CD14-positive monocyte (primary cell): ENCODE measurements at regions not wholly inside any gene's neighbourhood (a gene's known extent, or its start where the extent isn't known, plus 50 kb on each side); places are given as distances from the start of the nearest gene placed in this dataset.

Source experiments
- DNase-seq, 3 donors: peaks; one replicate each; pipeline ENCODE4 v3.0.0-alpha.2; 2011 to 2022
- H2AFZ ChIP-seq: 2 replicates; pipeline ENCODE4 v1.6.0; 2012; ENCODE audit warnings: mild to moderate bottlenecking, low read depth, low read length, inconsistent platforms; ENCODE audit not compliant: insufficient read depth, poor library complexity, severe bottlenecking
- H3K27ac ChIP-seq, 2 donors: 1 replicate in 1 of 2; 2 replicates in 1 of 2; pipeline ENCODE4 v1.5.1; 2012 to 2013; ENCODE audit warnings: low read length in 2 of 2, control low read depth in 1 of 2, inconsistent platforms in 1 of 2, low read depth in 1 of 2, mild to moderate bottlenecking in 1 of 2
- H3K27me3 ChIP-seq, 2 donors: one replicate each; pipeline versions ENCODE4 v1.6.0 to v1.6.1; 2011 to 2013; ENCODE audit warnings: low read length in 2 of 2; ENCODE audit not compliant: control insufficient read depth in 2 of 2, insufficient read depth in 2 of 2
- H3K36me3 ChIP-seq, 2 donors: replicated peaks in 1 of 2; 1 replicate in 1 of 2; 2 replicates in 1 of 2; pipeline versions ENCODE4 v1.5.1 to v1.6.1; 2012 to 2013; ENCODE audit warnings: low read length in 2 of 2, control low read depth in 1 of 2, inconsistent platforms in 1 of 2, mild to moderate bottlenecking in 1 of 2; ENCODE audit not compliant: insufficient read depth in 2 of 2, control insufficient read depth in 1 of 2
- H3K4me1 ChIP-seq, 2 donors: 1 replicate in 1 of 2; 2 replicates in 1 of 2; pipeline versions ENCODE4 v1.5.1 to v1.6.1; 2012 to 2013; ENCODE audit warnings: low read length in 2 of 2, control low read depth in 1 of 2, inconsistent platforms in 1 of 2, mild to moderate bottlenecking in 1 of 2, moderate library complexity in 1 of 2; ENCODE audit not compliant: insufficient read depth in 2 of 2, control insufficient read depth in 1 of 2
- H3K4me2 ChIP-seq: replicated peaks from 2 replicates; pipeline ENCODE3; 2012; ENCODE audit warnings: low read length, moderate library complexity, mild to moderate bottlenecking; ENCODE audit not compliant: poor library complexity, severe bottlenecking; ENCODE audit errors: extremely low read depth
- H3K4me3 ChIP-seq, 3 experiments: fragments of 200-600 bp in 1 of 3; sonication (generic) in 1 of 3; replicated peaks in 1 of 3; 1 replicate in 2 of 3; 2 replicates in 1 of 3; pipeline ENCODE4 v1.5.1; 2011 to 2013; ENCODE audit warnings: low read length in 3 of 3, mild to moderate bottlenecking in 3 of 3, control low read depth in 2 of 3, low read depth in 2 of 3, inconsistent platforms in 1 of 3, moderate library complexity in 1 of 3
- H3K79me2 ChIP-seq: 2 replicates; pipeline ENCODE4 v1.6.0; 2012; ENCODE audit warnings: mild to moderate bottlenecking, control low read depth, inconsistent platforms, low read length, moderate library complexity; ENCODE audit not compliant: insufficient read depth
- H3K9ac ChIP-seq: 2 replicates; pipeline ENCODE4 v1.6.0; 2017; ENCODE audit warnings: low read length, mild to moderate bottlenecking; ENCODE audit not compliant: insufficient read depth, poor library complexity, severe bottlenecking
- H3K9me3 ChIP-seq, 2 donors: replicated peaks in 1 of 2; 1 replicate in 1 of 2; 2 replicates in 1 of 2; pipeline versions ENCODE4 v1.5.1 to v1.6.1; 2012 to 2013; ENCODE audit warnings: low read length in 2 of 2, control low read depth in 1 of 2; ENCODE audit not compliant: control insufficient read depth in 1 of 2, insufficient read depth in 1 of 2
- H4K20me1 ChIP-seq: 2 replicates; pipeline ENCODE4 v1.6.0; 2012; ENCODE audit warnings: mild to moderate bottlenecking, low read length, control low read depth, moderate library complexity; ENCODE audit not compliant: insufficient read depth
- H3K27ac Mint-ChIP-seq, 7 donors: one replicate each; pipeline ENCODE4 v1.8.0; 2020; ENCODE audit warnings: mild to moderate bottlenecking in 7 of 7, mixed read lengths in 7 of 7, moderate library complexity in 6 of 7, inconsistent platforms in 2 of 7
- H3K27me3 Mint-ChIP-seq, 3 donors: one replicate each; pipeline ENCODE4 v1.8.0; 2021 to 2022; ENCODE audit warnings: low read depth in 3 of 3, mild to moderate bottlenecking in 3 of 3, mixed read lengths in 3 of 3, moderate library complexity in 3 of 3, inconsistent platforms in 1 of 3
- H3K36me3 Mint-ChIP-seq, 2 donors: one replicate each; pipeline ENCODE4 v1.8.0; 2020; ENCODE audit warnings: mixed read lengths in 2 of 2, inconsistent platforms in 1 of 2, mild to moderate bottlenecking in 1 of 2
- H3K4me1 Mint-ChIP-seq: one replicate; pipeline ENCODE4 v1.8.0; 2020; ENCODE audit warnings: mild to moderate bottlenecking, mixed read lengths
- H3K4me3 Mint-ChIP-seq, 2 donors: one replicate each; pipeline ENCODE4 v1.8.0; 2020; ENCODE audit warnings: mild to moderate bottlenecking in 2 of 2, mixed read lengths in 2 of 2, moderate library complexity in 1 of 2
- H3K9me3 Mint-ChIP-seq, 7 donors: one replicate each; pipeline ENCODE4 v1.8.0; 2020 to 2022; ENCODE audit warnings: mixed read lengths in 7 of 7, mild to moderate bottlenecking in 6 of 7, moderate library complexity in 6 of 7, inconsistent platforms in 2 of 7
- WGBS: methylation state at CpG from one replicate; pipeline ENCODE4 v1.1.5; 2013; ENCODE audit warnings: missing lambda C conversion rate; ENCODE audit not compliant: insufficient coverage; 5-methylcytosine and 5-hydroxymethylcytosine counted together
- intact Hi-C, 2 donors: fragments of 100-400 bp; cut with micrococcal nuclease; formaldehyde crosslinking; loops; one replicate each; pipeline versions ENCODE4 v1.15.0 to v1.15.1; 2023
- TF ChIP-seq, protein P1 (sequence below): fragments of 200-600 bp; IDR thresholded peaks from one replicate; pipeline ENCODE4 v1.8.0; 2022; ENCODE audit warnings: antibody characterized with exemption, mild to moderate bottlenecking

DNA sequence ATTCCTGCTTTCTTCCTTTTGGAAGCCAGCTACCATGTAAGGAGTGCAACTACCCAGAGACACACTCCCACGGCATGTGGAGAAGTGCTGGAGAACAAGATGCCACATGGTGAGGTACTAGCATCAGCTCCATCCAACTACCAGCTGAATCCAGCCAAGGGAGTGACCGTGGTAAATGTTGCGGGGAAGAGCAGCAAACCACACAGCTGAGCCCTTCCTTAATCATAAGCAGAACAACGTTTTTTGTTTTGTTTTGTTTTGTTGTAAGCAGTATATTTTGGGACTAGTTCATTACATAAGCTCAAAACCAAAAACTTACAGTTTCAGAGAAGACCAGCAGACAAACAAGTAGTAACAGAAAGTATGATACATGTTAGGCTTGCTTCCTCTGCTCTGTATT is 212.6 kb upstream of the ATP10A start:
- no peak for DNase-seq
- no peaks in the 10 kb centered on the region for H3K27me3 ChIP-seq
- H3K9me3 Mint-ChIP-seq = peaks cover 2 to 14% (median 5%) of the 10 kb centered on the region in 7 donors
- no peaks in the 10 kb centered on the region for H3K36me3 ChIP-seq
- H3K4me3 ChIP-seq = no peak overlapping the region
- H3K4me2 ChIP-seq = no peak overlapping the region
- 100% methylated on average over 1 of the region's 4 CpGs for WGBS
- peaks cover 0 to 9% of the 10 kb centered on the region in 2 donors for H3K9me3 ChIP-seq
- no peak overlapping the region for H3K27ac ChIP-seq
- H3K79me2 ChIP-seq = no peaks in the 10 kb centered on the region
- no peaks in the 10 kb centered on the region for H3K36me3 Mint-ChIP-seq
- intact Hi-C loops = no loop called here
- H3K4me1 Mint-ChIP-seq = no peaks in the 10 kb centered on the region
- peaks cover 0 to 5% (median 0%) of the 10 kb centered on the region in 3 donors for H3K27me3 Mint-ChIP-seq
- TF ChIP-seq, protein P1, sequence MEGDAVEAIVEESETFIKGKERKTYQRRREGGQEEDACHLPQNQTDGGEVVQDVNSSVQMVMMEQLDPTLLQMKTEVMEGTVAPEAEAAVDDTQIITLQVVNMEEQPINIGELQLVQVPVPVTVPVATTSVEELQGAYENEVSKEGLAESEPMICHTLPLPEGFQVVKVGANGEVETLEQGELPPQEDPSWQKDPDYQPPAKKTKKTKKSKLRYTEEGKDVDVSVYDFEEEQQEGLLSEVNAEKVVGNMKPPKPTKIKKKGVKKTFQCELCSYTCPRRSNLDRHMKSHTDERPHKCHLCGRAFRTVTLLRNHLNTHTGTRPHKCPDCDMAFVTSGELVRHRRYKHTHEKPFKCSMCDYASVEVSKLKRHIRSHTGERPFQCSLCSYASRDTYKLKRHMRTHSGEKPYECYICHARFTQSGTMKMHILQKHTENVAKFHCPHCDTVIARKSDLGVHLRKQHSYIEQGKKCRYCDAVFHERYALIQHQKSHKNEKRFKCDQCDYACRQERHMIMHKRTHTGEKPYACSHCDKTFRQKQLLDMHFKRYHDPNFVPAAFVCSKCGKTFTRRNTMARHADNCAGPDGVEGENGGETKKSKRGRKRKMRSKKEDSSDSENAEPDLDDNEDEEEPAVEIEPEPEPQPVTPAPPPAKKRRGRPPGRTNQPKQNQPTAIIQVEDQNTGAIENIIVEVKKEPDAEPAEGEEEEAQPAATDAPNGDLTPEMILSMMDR = no peak
- no peak overlapping the region for H3K4me3 Mint-ChIP-seq
- H3K9ac ChIP-seq = no peak overlapping the region
- no peak overlapping the region for H3K27ac Mint-ChIP-seq
- no peak overlapping the region for H2AFZ ChIP-seq
- H3K4me1 ChIP-seq = no peaks in the 10 kb centered on the region
- H4K20me1 ChIP-seq = no peaks in the 10 kb centered on the region

DNA sequence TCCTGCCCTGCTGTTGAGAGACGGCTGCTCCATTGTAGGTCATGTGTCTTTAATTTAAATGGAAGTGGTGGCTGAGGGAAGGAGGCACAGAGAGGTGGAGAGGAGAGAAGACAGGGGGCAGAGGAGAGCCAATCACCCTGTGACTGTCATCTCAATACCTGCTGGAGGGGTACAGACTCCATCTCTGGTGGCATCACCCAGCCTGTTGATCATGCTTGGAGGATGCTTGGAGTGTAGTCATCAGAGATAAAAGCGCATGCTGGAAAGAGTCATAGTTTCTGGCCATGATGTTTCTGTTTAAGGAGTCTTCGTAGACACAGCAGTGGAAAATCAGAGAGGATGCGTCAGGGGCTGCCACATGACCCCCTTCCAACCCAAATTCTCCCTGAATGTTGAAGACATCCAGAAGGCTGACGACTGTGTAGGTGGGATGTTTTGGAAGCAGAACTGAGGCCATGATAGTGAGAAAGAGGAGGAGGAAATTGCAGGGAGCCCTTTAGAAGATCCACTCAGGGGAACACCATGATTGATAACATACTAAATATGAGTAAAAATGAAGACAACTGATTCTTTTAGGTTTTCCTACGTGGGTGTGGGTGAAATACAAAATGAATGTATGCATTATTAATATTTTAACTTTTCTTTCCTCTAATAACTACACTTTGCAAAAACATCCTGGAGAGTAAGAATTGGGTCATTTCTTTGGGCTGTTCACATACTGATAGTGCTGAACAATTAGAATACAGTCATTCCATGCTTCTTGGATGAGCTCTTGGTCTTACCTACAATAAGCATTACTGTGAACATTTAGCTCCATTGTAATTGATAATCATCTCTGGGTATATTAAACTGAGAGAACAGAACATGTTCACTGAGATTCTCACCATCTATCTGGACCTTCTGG is 210.6 kb upstream of the ATP10A start:
- H3K27ac ChIP-seq = no peak overlapping the region
- no peaks in the 10 kb centered on the region for H4K20me1 ChIP-seq
- H3K4me1 ChIP-seq = no peaks in the 10 kb centered on the region
- Mint-ChIP-seq H3K27ac (no peak overlapping the region), H3K4me3 (no peak overlapping the region), H3K36me3 (no peaks in the 10 kb centered on the region), H3K9me3 (peaks cover 0 to 19% (median 6%) of the 10 kb centered on the region in 7 donors), H3K27me3 (peaks cover 0 to 7% (median 0%) of the 10 kb centered on the region in 3 donors), H3K4me1 (no peaks in the 10 kb centered on the region)
- H3K27me3 ChIP-seq = no peaks in the 10 kb centered on the region
- H3K4me3 ChIP-seq = no peak overlapping the region
- H3K36me3 ChIP-seq = no peaks in the 10 kb centered on the region
- no peak overlapping the region for H3K4me2 ChIP-seq
- no peak overlapping the region for H3K9ac ChIP-seq
- intact Hi-C loops = no loop called here
- H2AFZ ChIP-seq = no peak overlapping the region
- TF ChIP-seq, protein P1 = no peak
- peaks cover 0 to 9% of the 10 kb centered on the region in 2 donors for H3K9me3 ChIP-seq
- no peaks in the 10 kb centered on the region for H3K79me2 ChIP-seq
- WGBS = 80% methylated on average over 1 of the region's 6 CpGs
- DNase-seq = no peak
